ENCODE measurements at regions not wholly inside any gene's neighbourhood (a gene's known extent, or its start where the extent isn't known, plus 50 kb on each side); places are given as distances from the start of the nearest gene placed in this dataset.

- Mint-ChIP-seq H3K36me3 (ENCODE audit: low read depth) (no peaks in the 10 kb centered on the region), H3K27ac (no peak overlapping the region), H3K9me3 (no peaks in the 10 kb centered on the region), H3K4me3 (no peak overlapping the region), H3K27me3 (ENCODE audit: low read depth, poor library complexity) (no peaks in the 10 kb centered on the region), H3K4me1 (no peaks in the 10 kb centered on the region)
- no peak for DNase-seq
- TF ChIP-seq CTCF (IDR thresholded peaks at IDR 0.05), result no peak
Measured at GRCh38 chr3:117820658-117821299, 1111.2 kb downstream of the TUSC7 start.

GRCh38 chr3:117822416-117822815 is 1112.8 kb downstream of the TUSC7 start:
- Mint-ChIP-seq H3K9me3 (no peaks in the 10 kb centered on the region), H3K27me3 (ENCODE audit: low read depth, poor library complexity) (no peaks in the 10 kb centered on the region), H3K4me3 (no peak overlapping the region), H3K36me3 (ENCODE audit: low read depth) (no peaks in the 10 kb centered on the region), H3K4me1 (no peaks in the 10 kb centered on the region), H3K27ac (no peak overlapping the region)
- no peak for TF ChIP-seq CTCF (IDR thresholded peaks at IDR 0.05)
- no peak for DNase-seq

GRCh38 chr3:117836296-117836695 is 1126.7 kb downstream of the TUSC7 start:
- no peak for TF ChIP-seq CTCF (IDR thresholded peaks at IDR 0.05)
- Mint-ChIP-seq H3K4me3 (no peak overlapping the region), H3K9me3 (no peaks in the 10 kb centered on the region), H3K36me3 (ENCODE audit: low read depth) (no peaks in the 10 kb centered on the region), H3K27me3 (ENCODE audit: low read depth, poor library complexity) (no peaks in the 10 kb centered on the region), H3K27ac (no peak overlapping the region), H3K4me1 (no peaks in the 10 kb centered on the region)
- DNase-seq, result no peak

DNA sequence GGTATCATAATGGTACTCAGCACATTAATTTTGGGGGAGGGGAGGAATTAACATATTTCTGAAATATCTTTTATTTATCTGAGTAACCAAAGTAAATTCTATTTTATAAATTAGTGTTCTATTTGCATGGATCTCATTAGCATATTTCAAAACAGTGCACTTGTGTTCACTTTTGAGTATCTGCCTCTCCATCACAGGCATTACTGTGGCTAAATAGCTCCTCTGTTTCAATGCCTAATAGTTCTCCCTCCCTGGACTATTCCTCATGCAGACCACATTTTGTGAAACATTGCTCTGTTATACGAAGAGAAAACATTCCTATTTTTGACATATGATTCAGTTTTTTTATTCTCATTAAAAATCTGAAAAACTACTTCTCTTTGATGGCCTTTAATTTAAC is 1127.8 kb downstream of the TUSC7 start:
- Mint-ChIP-seq H3K27me3 (ENCODE audit: low read depth, poor library complexity) (no peaks in the 10 kb centered on the region), H3K36me3 (ENCODE audit: low read depth) (no peaks in the 10 kb centered on the region), H3K27ac (no peak overlapping the region)

DNA sequence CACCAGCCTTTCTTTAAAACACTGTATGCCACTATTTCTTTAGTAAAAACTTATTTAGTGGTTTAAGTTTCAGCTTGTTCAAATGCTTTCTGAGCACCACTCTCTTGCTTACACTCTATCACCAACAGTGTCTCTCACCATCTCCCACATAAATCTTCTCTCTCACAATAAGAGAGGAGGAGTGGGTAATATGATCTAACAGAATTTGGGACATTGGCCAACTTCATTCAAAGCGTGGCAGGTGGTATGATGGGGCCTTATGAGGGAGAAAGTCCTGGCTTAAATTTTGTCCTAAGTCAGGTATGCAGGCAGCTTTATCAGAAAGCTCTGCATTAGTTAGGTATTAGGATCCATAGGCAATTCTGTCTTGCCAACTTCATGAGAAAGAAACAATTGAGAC is 1132.5 kb downstream of the TUSC7 start:
- H3K27ac Mint-ChIP-seq, result no peak overlapping the region
- H3K9me3 Mint-ChIP-seq, result no peaks in the 10 kb centered on the region
- H3K4me1 Mint-ChIP-seq, result no peaks in the 10 kb centered on the region
- no peak overlapping the region for H3K4me3 Mint-ChIP-seq
- H3K27me3 Mint-ChIP-seq (ENCODE audit: low read depth, poor library complexity), result peaks cover 4% of the 10 kb centered on the region
- DNase-seq, result no peak
- no peaks in the 10 kb centered on the region for H3K36me3 Mint-ChIP-seq (ENCODE audit: low read depth)
- no peak for TF ChIP-seq CTCF (IDR thresholded peaks at IDR 0.05)

More for the DNA sequence above, 1127.8 kb downstream of the TUSC7 start:
- no peaks in the 10 kb centered on the region for H3K4me1 Mint-ChIP-seq
- no peak for TF ChIP-seq CTCF (IDR thresholded peaks at IDR 0.05)
- DNase-seq, result no peak
- no peak overlapping the region for H3K4me3 Mint-ChIP-seq
- no peaks in the 10 kb centered on the region for H3K9me3 Mint-ChIP-seq

GRCh38 chr3:117843356-117843755 is 1133.8 kb downstream of the TUSC7 start:
- DNase-seq, result no peak
- Mint-ChIP-seq H3K36me3 (ENCODE audit: low read depth) (no peaks in the 10 kb centered on the region), H3K4me1 (no peaks in the 10 kb centered on the region), H3K9me3 (no peaks in the 10 kb centered on the region), H3K4me3 (no peak overlapping the region), H3K27ac (no peak overlapping the region), H3K27me3 (ENCODE audit: low read depth, poor library complexity) (peaks cover 4% of the 10 kb centered on the region)
- no peak for TF ChIP-seq CTCF (IDR thresholded peaks at IDR 0.05)

Measured in nephron progenitor cell (in vitro differentiated cells).